Smooth muscle cell (in vitro differentiated cells): ENCODE measurements at regions not wholly inside any gene's neighbourhood (a gene's known extent, or its start where the extent isn't known, plus 50 kb on each side); places are given as distances from the start of the nearest gene placed in this dataset.

Source experiments
- DNase-seq: peaks from one replicate; lab custom pipeline; 2025; ENCODE audit not compliant: unreplicated experiment; lab: John Stamatoyannopoulos, UW
- H2AFZ ChIP-seq: fragments of 200-600 bp; sonication (generic); 2 replicates; pipeline ENCODE4 v1.6.0; 2016; ENCODE audit warnings: antibody characterized with exemption, low read depth, mild to moderate bottlenecking
- H3F3A ChIP-seq: fragments of 200-600 bp; sonication (generic); 2 replicates; pipeline ENCODE4 v1.6.0; 2017; ENCODE audit warnings: antibody characterized with exemption, low read depth
- H3K27ac ChIP-seq: fragments of 200-600 bp; sonication (generic); 2 replicates; pipeline ENCODE4 v1.5.1; 2016; ENCODE audit warnings: low read depth, mild to moderate bottlenecking
- H3K27me3 ChIP-seq: fragments of 200-600 bp; sonication (generic); 2 replicates; pipeline ENCODE4 v1.6.1; 2016; ENCODE audit warnings: low read depth, mild to moderate bottlenecking
- H3K36me3 ChIP-seq: fragments of 200-600 bp; sonication (generic); 2 replicates; pipeline ENCODE4 v1.5.1; 2016; ENCODE audit warnings: low read depth
- H3K4me1 ChIP-seq: fragments of 200-600 bp; sonication (generic); 2 replicates; pipeline ENCODE4 v1.5.1; 2016; ENCODE audit warnings: low read depth
- H3K4me2 ChIP-seq: fragments of 200-600 bp; sonication (generic); 2 replicates; pipeline ENCODE4 v1.6.0; 2016; ENCODE audit warnings: mild to moderate bottlenecking
- H3K4me3 ChIP-seq: fragments of 200-600 bp; sonication (generic); 2 replicates; pipeline ENCODE4 v1.5.1; 2016; ENCODE audit warnings: mild to moderate bottlenecking
- H3K79me2 ChIP-seq: fragments of 200-600 bp; sonication (generic); 2 replicates; pipeline ENCODE4 v1.6.0; 2016; ENCODE audit warnings: low read depth, mild to moderate bottlenecking
- H3K9ac ChIP-seq: fragments of 200-600 bp; sonication (generic); 2 replicates; pipeline ENCODE4 v1.6.0; 2016; ENCODE audit warnings: low read depth
- H3K9me3 ChIP-seq: fragments of 200-600 bp; sonication (generic); replicated peaks from 2 replicates; pipeline ENCODE4 v1.5.1; 2016; ENCODE audit warnings: low read depth
- H4K20me1 ChIP-seq: fragments of 200-600 bp; sonication (generic); 2 replicates; pipeline ENCODE4 v1.6.0; 2016; ENCODE audit warnings: low read depth
- CTCF ChIP-seq: fragments of 200-600 bp; sonication (generic); IDR thresholded peaks from 2 replicates; pipeline ENCODE4 v1.5.1; 2017; ENCODE audit warnings: borderline replicate concordance, mild to moderate bottlenecking, antibody characterized with exemption; ENCODE audit not compliant: insufficient read depth, poor library complexity, severe bottlenecking
- WGBS: methylation state at CpG from one replicate; pipeline ENCODE4 v1.1.7; 2016; ENCODE audit warnings: low lambda C conversion rate; 5-methylcytosine and 5-hydroxymethylcytosine counted together

GRCh38 chr4:117893207-117893606 lies 141.1 kb upstream of the NDST3 start:
- no peak overlapping the region for H3K9ac ChIP-seq
- no peak overlapping the region for H3K27ac ChIP-seq
- H3K4me1 ChIP-seq, result no peaks in the 10 kb centered on the region
- no peak overlapping the region for H2AFZ ChIP-seq
- no peaks in the 10 kb centered on the region for H3F3A ChIP-seq
- H4K20me1 ChIP-seq, result no peaks in the 10 kb centered on the region
- no peaks in the 10 kb centered on the region for H3K36me3 ChIP-seq
- no peaks in the 10 kb centered on the region for H3K9me3 ChIP-seq
- no peaks in the 10 kb centered on the region for H3K27me3 ChIP-seq
- no peak overlapping the region for H3K4me2 ChIP-seq
- no peaks in the 10 kb centered on the region for H3K79me2 ChIP-seq
- 60% methylated on average over 1 of the region's 1 CpG for WGBS
- no peak overlapping the region for H3K4me3 ChIP-seq
- no peak for DNase-seq
- no peak for TF ChIP-seq CTCF

- H3K36me3 ChIP-seq, result no peaks in the 10 kb centered on the region
- TF ChIP-seq CTCF, result no peak
- no peak for DNase-seq
- no peak overlapping the region for H3K4me3 ChIP-seq
- H3K4me1 ChIP-seq, result no peaks in the 10 kb centered on the region
- no peaks in the 10 kb centered on the region for H3K79me2 ChIP-seq
- H3K27me3 ChIP-seq, result no peaks in the 10 kb centered on the region
- no peak overlapping the region for H3K9ac ChIP-seq
- no peaks in the 10 kb centered on the region for H3K9me3 ChIP-seq
- no peaks in the 10 kb centered on the region for H3F3A ChIP-seq
- no peak overlapping the region for H3K4me2 ChIP-seq
- no peak overlapping the region for H2AFZ ChIP-seq
- no peak overlapping the region for H3K27ac ChIP-seq
- H4K20me1 ChIP-seq, result no peaks in the 10 kb centered on the region
Measured at GRCh38 chr4:117898496-117898895, 135.8 kb upstream of the NDST3 start.

- H3K4me1 ChIP-seq, result no peaks in the 10 kb centered on the region
- no peaks in the 10 kb centered on the region for H3K9me3 ChIP-seq
- 1% methylated on average over 2 of the region's 2 CpGs for WGBS
- H4K20me1 ChIP-seq, result no peaks in the 10 kb centered on the region
- no peak for TF ChIP-seq CTCF
- no peaks in the 10 kb centered on the region for H3F3A ChIP-seq
- no peak overlapping the region for H2AFZ ChIP-seq
- H3K27ac ChIP-seq, result no peak overlapping the region
- no peak overlapping the region for H3K4me3 ChIP-seq
- no peak for DNase-seq
- no peak overlapping the region for H3K4me2 ChIP-seq
- H3K36me3 ChIP-seq, result no peaks in the 10 kb centered on the region
- no peak overlapping the region for H3K9ac ChIP-seq
- H3K79me2 ChIP-seq, result no peaks in the 10 kb centered on the region
- no peaks in the 10 kb centered on the region for H3K27me3 ChIP-seq
Measured at GRCh38 chr4:117900832-117901231, 133.5 kb upstream of the NDST3 start.

- Histone ChIP-seq H3K4me2 (no peak overlapping the region), H4K20me1 (no peaks in the 10 kb centered on the region), H3K4me3 (no peak overlapping the region), H3K79me2 (no peaks in the 10 kb centered on the region), H3K27ac (no peak overlapping the region), H3K4me1 (no peaks in the 10 kb centered on the region), H3K36me3 (no peaks in the 10 kb centered on the region), H3F3A (no peaks in the 10 kb centered on the region), H2AFZ (no peak overlapping the region), H3K9ac (no peak overlapping the region), H3K27me3 (no peaks in the 10 kb centered on the region), H3K9me3 (no peaks in the 10 kb centered on the region)
- no peak for TF ChIP-seq CTCF
- no peak for DNase-seq
- 63% methylated on average over 1 of the region's 1 CpG for WGBS
Measured at GRCh38 chr4:117907646-117908045, 126.6 kb upstream of the NDST3 start.
